Activated naive CD4-positive, alpha-beta T cell treated with anti-CD3 and anti-CD28 coated beads, Interleukin-2, amount 50 U/mL, for 72 hours (primary cell): ENCODE measurements at regions not wholly inside any gene's neighbourhood (a gene's known extent, or its start where the extent isn't known, plus 50 kb on each side); places are given as distances from the start of the nearest gene placed in this dataset.
"Not testable (repeated sequence)": the region's sequence is repeated elsewhere in the genome, so short reads cannot be mapped to it uniquely, and the experiment has no call there.

Experiments
- ATAC-seq, 2 donors: fragments of 150-1000 bp; cut with Tn5 transposase; 2 replicates each; pipeline ENCODE4 v1.10.0; 2021; ENCODE audit warnings: mild to moderate bottlenecking in 2 of 2, moderate library complexity in 2 of 2
- DNase-seq, 2 donors: peaks; one replicate each; pipeline ENCODE4 v3.0.0; 2021 to 2022; ENCODE audit warnings: low spot score in 2 of 2
- H3K27ac Mint-ChIP-seq, 2 donors: one replicate each; pipeline ENCODE4 v1.8.0; 2022; ENCODE audit warnings: mild to moderate bottlenecking in 2 of 2, mixed read lengths in 2 of 2
- H3K36me3 Mint-ChIP-seq, 2 donors: one replicate each; pipeline ENCODE4 v1.8.0; 2022; ENCODE audit warnings: mixed read lengths in 2 of 2
- H3K9me3 Mint-ChIP-seq, 2 donors: one replicate each; pipeline ENCODE4 v1.8.0; 2022; ENCODE audit warnings: mixed read lengths in 2 of 2

GRCh38 chr4:137420901-137421396 lies 111.3 kb downstream of the PCDH18 start:
- peaks cover 15 to 22% of the 10 kb centered on the region in 2 donors for H3K9me3 Mint-ChIP-seq
- ATAC-seq (no peak), DNase-seq (no peak)
- H3K27ac Mint-ChIP-seq, result no peak overlapping the region
- no peaks in the 10 kb centered on the region for H3K36me3 Mint-ChIP-seq

DNA sequence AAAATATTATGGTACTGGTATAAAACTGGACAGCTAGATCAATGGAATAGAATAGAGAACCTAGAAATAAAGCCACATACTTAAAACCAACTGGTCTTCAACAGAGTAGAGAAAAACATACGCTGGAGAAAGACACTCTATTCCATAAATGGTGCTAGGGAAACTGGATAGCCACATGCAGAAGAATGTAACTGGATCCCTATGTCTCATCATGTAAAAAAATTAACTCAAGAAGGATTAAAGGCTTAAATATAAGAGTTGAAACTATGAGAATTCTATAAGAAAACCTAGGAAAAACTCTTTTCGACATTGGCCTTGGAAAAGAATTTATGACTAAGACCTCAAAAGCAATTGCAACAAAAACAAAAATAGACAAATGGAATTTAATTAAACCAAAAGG lies 114.6 kb downstream of the PCDH18 start:
- Mint-ChIP-seq H3K9me3 (peaks cover 7 to 13% of the 10 kb centered on the region in 2 donors), H3K27ac (no peak overlapping the region), H3K36me3 (no peaks in the 10 kb centered on the region)
- DNase-seq (no peak), ATAC-seq (no peak)

GRCh38 chr4:137414802-137415201 lies 117.5 kb downstream of the PCDH18 start:
- ATAC-seq (no peak), DNase-seq (no peak)
- Mint-ChIP-seq H3K36me3 (no peaks in the 10 kb centered on the region), H3K9me3 (peaks cover 5% of the 10 kb centered on the region in 2 donors), H3K27ac (no peak overlapping the region)

DNA sequence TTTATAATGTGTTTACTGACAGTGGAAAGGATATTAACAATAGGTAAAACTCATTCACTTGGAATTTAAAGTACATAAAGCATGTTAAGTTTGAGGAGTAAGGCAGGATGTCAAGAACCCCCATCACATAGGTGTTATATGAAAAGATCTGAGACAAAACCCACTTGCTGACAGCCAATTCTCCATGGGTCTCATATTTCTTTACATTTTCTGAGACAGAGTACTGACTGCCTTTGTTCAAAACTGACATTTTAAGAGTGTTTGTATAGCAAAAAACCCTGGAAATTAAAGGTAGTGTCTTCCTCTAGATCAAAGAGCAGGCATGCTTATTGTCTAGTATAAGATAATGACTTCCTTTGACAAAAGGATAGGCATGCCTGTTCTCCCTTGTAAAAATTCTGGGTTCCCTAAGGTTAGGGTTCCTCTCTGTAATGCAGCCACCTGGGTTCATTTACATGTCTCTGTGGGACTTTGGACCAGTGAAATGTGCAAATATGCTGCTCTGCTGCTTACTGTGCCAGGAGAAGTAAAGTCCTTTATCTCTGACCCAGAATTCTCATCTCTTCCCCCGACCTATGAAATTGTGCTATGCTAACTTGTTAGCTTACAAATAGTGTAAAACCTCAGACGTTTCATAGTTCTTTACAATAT lies 123.6 kb downstream of the PCDH18 start:
- H3K36me3 Mint-ChIP-seq, result peaks cover 0 to 4% of the 10 kb centered on the region in 2 donors
- DNase-seq (no peak), ATAC-seq (no peak)
- H3K27ac Mint-ChIP-seq, result no peak overlapping the region
- H3K9me3 Mint-ChIP-seq, result peaks cover 7 to 16% of the 10 kb centered on the region in 2 donors

DNA sequence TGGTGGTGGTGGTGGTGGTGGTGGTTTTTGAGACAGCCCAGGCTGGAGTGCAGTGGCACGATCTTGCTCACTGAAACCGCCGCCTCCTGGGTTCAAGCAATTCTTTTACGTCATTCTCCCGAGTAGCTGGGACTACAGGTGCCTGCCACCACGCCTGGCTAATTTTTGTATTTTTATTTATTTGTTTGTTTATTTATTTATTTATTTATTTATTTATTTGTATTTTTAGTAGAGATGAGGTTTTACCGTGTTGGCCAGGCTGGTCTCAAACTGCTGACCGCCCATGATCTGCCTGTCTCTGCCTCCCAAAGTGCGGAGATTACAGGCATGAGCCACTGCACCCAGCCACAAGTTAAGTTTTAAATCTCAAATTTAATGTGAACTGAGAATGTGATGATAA lies 126.5 kb downstream of the PCDH18 start:
- not testable (repeated sequence) for ATAC-seq, H3K27ac Mint-ChIP-seq, DNase-seq, H3K36me3 Mint-ChIP-seq
- H3K9me3 Mint-ChIP-seq, result peaks cover 7 to 16% of the 10 kb centered on the region in 2 donors

DNA sequence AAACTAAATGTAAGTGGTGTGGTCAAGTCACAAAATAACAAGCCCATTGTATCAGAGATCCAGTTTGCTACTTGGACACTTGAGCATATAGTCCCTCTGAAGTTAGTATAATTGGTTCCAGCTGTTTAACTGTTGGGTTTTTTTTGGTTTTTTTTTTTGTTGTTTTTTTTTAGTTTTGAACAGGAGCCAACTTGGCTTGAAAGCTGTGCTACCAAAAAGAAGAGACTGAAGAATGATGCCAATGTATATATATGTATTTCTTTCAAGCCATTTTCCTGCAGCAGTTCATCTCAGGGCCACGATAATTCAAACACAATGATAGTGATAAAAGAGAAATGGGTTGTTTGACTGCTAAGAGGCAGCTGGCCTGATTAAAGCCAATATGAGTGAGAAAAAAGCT lies 138.3 kb downstream of the PCDH18 start:
- H3K36me3 Mint-ChIP-seq, result no peaks in the 10 kb centered on the region
- ATAC-seq (no peak), DNase-seq (no peak)
- H3K9me3 Mint-ChIP-seq, result peaks cover 0 to 9% of the 10 kb centered on the region in 2 donors
- no peak overlapping the region for H3K27ac Mint-ChIP-seq

GRCh38 chr4:137393044-137393443 lies 139.2 kb downstream of the PCDH18 start:
- H3K36me3 Mint-ChIP-seq, result no peaks in the 10 kb centered on the region
- ATAC-seq (no peak), DNase-seq (no peak)
- peaks cover 0 to 9% of the 10 kb centered on the region in 2 donors for H3K9me3 Mint-ChIP-seq
- no peak overlapping the region for H3K27ac Mint-ChIP-seq

GRCh38 chr4:137390707-137391106 lies 141.6 kb downstream of the PCDH18 start:
- peaks cover 0 to 8% of the 10 kb centered on the region in 2 donors for H3K9me3 Mint-ChIP-seq
- H3K36me3 Mint-ChIP-seq, result no peaks in the 10 kb centered on the region
- H3K27ac Mint-ChIP-seq, result no peak overlapping the region
- no peak for ATAC-seq
- no peak for DNase-seq

DNA sequence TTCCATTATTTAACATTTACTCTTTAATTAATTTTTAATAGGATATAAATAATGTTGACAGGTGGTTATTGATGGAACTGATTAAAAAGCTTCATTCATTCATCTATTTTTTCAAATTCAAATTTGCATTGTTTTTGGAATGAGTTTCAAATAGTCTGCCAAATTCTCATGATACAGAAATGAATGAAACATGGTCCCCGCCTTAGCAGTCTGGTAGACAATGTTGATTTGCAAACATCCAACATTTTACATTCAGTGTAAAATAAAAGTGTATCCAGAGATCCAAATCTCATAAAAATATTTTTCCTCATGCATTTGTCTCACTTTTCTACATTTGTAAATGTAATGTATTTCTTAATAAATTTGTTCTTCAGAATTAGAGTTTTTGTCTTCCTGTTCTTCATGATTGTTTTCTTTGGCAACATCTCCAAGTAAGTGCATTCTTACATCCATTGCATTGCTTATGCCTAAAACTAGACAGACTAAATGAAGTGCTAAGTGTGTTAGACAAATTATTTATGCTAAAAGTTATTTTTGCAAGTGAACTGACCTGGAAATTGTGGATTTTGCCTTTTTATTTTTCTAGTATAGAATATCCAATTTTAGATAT lies 142.3 kb downstream of the PCDH18 start:
- Mint-ChIP-seq H3K9me3 (peaks cover 0 to 8% of the 10 kb centered on the region in 2 donors), H3K36me3 (no peaks in the 10 kb centered on the region), H3K27ac (no peak overlapping the region)
- no peak for ATAC-seq
- no peak for DNase-seq

DNA sequence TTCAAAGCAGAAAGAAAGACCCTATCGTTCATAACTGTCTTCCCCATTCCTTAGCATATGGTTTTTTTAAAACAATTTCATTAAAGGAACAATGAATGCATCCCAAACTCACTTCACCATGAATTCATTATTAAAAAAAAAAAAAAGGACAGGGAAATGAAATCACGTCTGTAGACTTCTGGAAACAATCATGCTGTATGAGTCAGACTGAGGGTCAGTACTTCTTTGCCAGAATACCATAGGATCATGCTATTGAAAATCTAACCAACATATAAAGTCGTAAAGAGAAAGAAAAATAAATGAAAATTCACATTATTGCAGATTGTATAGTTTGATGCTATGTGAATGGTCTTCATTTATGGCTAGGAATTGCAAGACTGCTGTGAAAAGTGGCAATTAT lies 144.4 kb downstream of the PCDH18 start:
- Mint-ChIP-seq H3K36me3 (no peaks in the 10 kb centered on the region), H3K9me3 (peaks cover 12% of the 10 kb centered on the region in 2 donors), H3K27ac (no peak overlapping the region)
- ATAC-seq (no peak), DNase-seq (no peak)

DNA sequence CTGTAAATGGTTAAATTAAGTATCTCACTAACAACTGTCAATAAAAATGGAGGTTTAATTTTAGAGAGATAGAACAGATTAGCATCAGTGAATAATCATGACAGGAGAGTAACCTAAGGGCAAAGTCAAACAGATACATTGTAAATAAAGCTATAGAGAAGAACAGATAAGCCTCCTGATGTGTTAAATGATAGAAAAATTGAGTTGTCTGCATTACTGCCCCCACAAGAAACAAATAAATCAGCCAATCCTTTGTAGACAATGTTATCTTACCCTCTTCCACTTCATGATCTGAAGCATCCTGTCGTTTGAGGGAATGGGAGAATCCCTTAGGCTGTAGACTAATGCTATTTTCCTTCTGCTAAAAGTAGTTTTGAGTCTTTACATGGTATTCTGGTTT lies 147.8 kb downstream of the PCDH18 start:
- DNase-seq (no peak), ATAC-seq (no peak)
- H3K27ac Mint-ChIP-seq, result no peak overlapping the region
- H3K9me3 Mint-ChIP-seq, result peaks cover 8 to 21% of the 10 kb centered on the region in 2 donors
- H3K36me3 Mint-ChIP-seq, result no peaks in the 10 kb centered on the region

- H3K27ac Mint-ChIP-seq, result no peak overlapping the region
- ATAC-seq (no peak), DNase-seq (no peak)
- H3K36me3 Mint-ChIP-seq, result peaks cover 0 to 5% of the 10 kb centered on the region in 2 donors
- peaks cover 13 to 24% of the 10 kb centered on the region in 2 donors for H3K9me3 Mint-ChIP-seq
Observed at GRCh38 chr4:137378821-137379220, 153.5 kb downstream of the PCDH18 start.

- H3K9me3 Mint-ChIP-seq, result peaks cover 12 to 23% of the 10 kb centered on the region in 2 donors
- ATAC-seq (no peak), DNase-seq (no peak)
- H3K36me3 Mint-ChIP-seq, result peaks cover 0 to 5% of the 10 kb centered on the region in 2 donors
- H3K27ac Mint-ChIP-seq, result no peak overlapping the region
Observed at GRCh38 chr4:137378393-137378792, 153.9 kb downstream of the PCDH18 start.

GRCh38 chr4:137376312-137376711 lies 156.0 kb downstream of the PCDH18 start:
- no peak overlapping the region for H3K27ac Mint-ChIP-seq
- peaks cover 0 to 5% of the 10 kb centered on the region in 2 donors for H3K36me3 Mint-ChIP-seq
- ATAC-seq (no peak), DNase-seq (no peak)
- H3K9me3 Mint-ChIP-seq, result peaks cover 12 to 27% of the 10 kb centered on the region in 2 donors

DNA sequence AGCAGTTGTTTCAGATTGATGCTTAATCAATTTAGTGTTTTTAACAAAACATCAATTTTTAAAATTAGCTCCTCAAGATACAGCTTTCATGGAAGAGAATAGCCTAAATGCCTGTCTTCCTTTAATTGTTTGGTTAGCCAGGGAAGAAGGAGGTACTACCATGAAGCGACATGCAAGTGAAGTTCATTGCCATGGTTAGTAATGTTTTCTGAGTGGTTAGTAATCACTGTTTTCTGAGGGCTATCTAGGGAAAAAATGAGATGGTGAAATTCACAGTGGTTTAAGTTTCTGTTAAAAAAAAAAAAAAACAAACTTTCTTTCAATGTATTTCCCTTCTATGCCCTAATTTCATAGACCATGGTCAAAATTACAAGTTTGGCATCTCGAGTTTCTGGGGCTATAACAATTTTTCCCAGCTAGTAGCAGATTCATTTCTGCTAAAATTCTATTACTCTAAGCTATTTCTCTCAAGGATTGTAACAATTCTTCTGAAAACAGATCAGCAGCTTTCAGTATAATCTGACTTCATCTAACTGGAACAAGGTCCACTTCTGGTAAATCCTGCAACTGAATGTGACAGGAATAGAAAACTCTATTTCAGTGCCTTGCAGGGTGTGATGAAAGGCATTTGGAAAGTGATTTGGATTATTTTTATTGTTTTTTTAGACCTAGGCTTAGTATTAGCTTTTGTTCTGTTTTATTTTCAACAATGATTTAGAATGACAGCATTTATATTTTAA lies 157.0 kb downstream of the PCDH18 start:
- DNase-seq (no peak), ATAC-seq (no peak)
- H3K27ac Mint-ChIP-seq, result no peak overlapping the region
- H3K9me3 Mint-ChIP-seq, result peaks cover 12 to 22% of the 10 kb centered on the region in 2 donors
- H3K36me3 Mint-ChIP-seq, result peaks cover 0 to 5% of the 10 kb centered on the region in 2 donors

- Mint-ChIP-seq H3K9me3 (peaks cover 8 to 13% of the 10 kb centered on the region in 2 donors), H3K27ac (no peak overlapping the region), H3K36me3 (no peaks in the 10 kb centered on the region)
- ATAC-seq, result no peak
- DNase-seq, result no peak
Observed at GRCh38 chr4:137370679-137371078, 161.6 kb downstream of the PCDH18 start.

GRCh38 chr4:137370206-137370633 lies 162.1 kb downstream of the PCDH18 start:
- Mint-ChIP-seq H3K36me3 (no peaks in the 10 kb centered on the region), H3K27ac (no peak overlapping the region), H3K9me3 (peaks cover 12 to 16% of the 10 kb centered on the region in 2 donors)
- no peak for ATAC-seq
- no peak for DNase-seq
